OCI-LY7 (cell line): ENCODE measurements at regions not wholly inside any gene's neighbourhood (a gene's known extent, or its start where the extent isn't known, plus 50 kb on each side); places are given as distances from the start of the nearest gene placed in this dataset.

Experiments
- BruUV-seq: library from RNA; stranded (reverse); fragments of 400-500 nt; replicated peaks from 2 replicates; lab custom pipeline; 2021; lab: Mats Ljungman, UMichigan
- CTCF ChIA-PET: fragments of 300-600 bp; sonication (Branson Sonifier 250); formaldehyde crosslinking; loops from one replicate; lab custom pipeline; 2022; ENCODE audit warnings: antibody characterized with exemption; ENCODE audit not compliant: unreplicated experiment; lab: Charles Lee
- POLR2A ChIA-PET: fragments of 300-600 bp; sonication (Branson Sonifier 250); formaldehyde crosslinking; loops from one replicate; lab custom pipeline; 2022; ENCODE audit warnings: antibody characterized with exemption; lab: Charles Lee
- DNase-seq: peaks from one replicate; pipeline ENCODE4 v3.0.0-alpha.2; 2015; ENCODE audit warnings: low spot score
- H2AFZ ChIP-seq: fragments of 200-600 bp; sonication (generic), shearing (Covaris generic); 2 replicates; pipeline ENCODE4 v1.6.1; 2014; ENCODE audit warnings: mild to moderate bottlenecking, antibody characterized with exemption, low read length, moderate library complexity
- H3K27ac ChIP-seq: fragments of 200-600 bp; sonication (generic); 2 replicates; pipeline ENCODE4 v1.5.1; 2014; ENCODE audit warnings: mixed run types, low read depth, mild to moderate bottlenecking, moderate library complexity, low read length, inconsistent platforms; ENCODE audit not compliant: poor library complexity, severe bottlenecking
- H3K36me3 ChIP-seq: fragments of 200-600 bp; sonication (generic); 2 replicates; pipeline ENCODE4 v1.6.1; 2014; ENCODE audit warnings: mild to moderate bottlenecking, antibody characterized with exemption, low read length, moderate library complexity, mixed read lengths; ENCODE audit not compliant: insufficient read depth
- H3K4me1 ChIP-seq: fragments of 200-600 bp; sonication (generic); 2 replicates; pipeline ENCODE4 v1.5.1; 2014; ENCODE audit warnings: mild to moderate bottlenecking, low read length; ENCODE audit not compliant: insufficient read depth, poor library complexity, severe bottlenecking
- H3K4me2 ChIP-seq: fragments of 200-600 bp; sonication (generic); 2 replicates; pipeline ENCODE4 v1.6.1; 2014; ENCODE audit warnings: mild to moderate bottlenecking, low read length
- H3K4me3 ChIP-seq: fragments of 200-600 bp; sonication (generic); 2 replicates; pipeline ENCODE4 v1.5.1; 2014; ENCODE audit warnings: mild to moderate bottlenecking, low read depth, low read length; ENCODE audit not compliant: poor library complexity, severe bottlenecking
- H3K79me2 ChIP-seq: fragments of 200-600 bp; sonication (generic); 2 replicates; pipeline ENCODE4 v1.6.1; 2016; ENCODE audit warnings: low read depth, mild to moderate bottlenecking, low read length, moderate library complexity, mixed read lengths; ENCODE audit not compliant: insufficient read depth
- H3K9me2 ChIP-seq: fragments of 200-600 bp; sonication (generic); 2 replicates; pipeline ENCODE4 v1.6.1; 2016; ENCODE audit warnings: mild to moderate bottlenecking, low read length, mixed read lengths; ENCODE audit not compliant: insufficient read depth
- H3K9me3 ChIP-seq: fragments of 200-600 bp; sonication (generic); 2 replicates; pipeline ENCODE4 v1.6.1; 2014; ENCODE audit warnings: mild to moderate bottlenecking, mixed run types, low read length, mixed read lengths
- H4K20me1 ChIP-seq: fragments of 200-600 bp; sonication (generic); 2 replicates; pipeline ENCODE4 v1.6.1; 2014; ENCODE audit warnings: mild to moderate bottlenecking, antibody characterized with exemption, low read length, moderate library complexity, mixed read lengths; ENCODE audit not compliant: insufficient read depth
- EZH2phosphoT487 ChIP-seq: fragments of 200-600 bp; sonication (generic); IDR thresholded peaks from 2 replicates; pipeline ENCODE4 v1.6.1; 2018; ENCODE audit warnings: low read depth, borderline replicate concordance, mild to moderate bottlenecking, mixed run types, antibody characterized with exemption, low read length, moderate library complexity, mixed read lengths
- intact Hi-C: fragments of 100-400 bp; cut with micrococcal nuclease; formaldehyde crosslinking; loops from one replicate; pipeline ENCODE4 v1.10.0; 2022; ENCODE audit not compliant: unreplicated experiment
- TF ChIP-seq, protein P1 (sequence below): fragments of 200-600 bp; sonication (generic); conservative IDR thresholded peaks from 2 replicates; pipeline ENCODE4 v1.5.1; 2014; ENCODE audit warnings: mild to moderate bottlenecking, antibody characterized with exemption, low read length, moderate library complexity, mixed read lengths

DNA sequence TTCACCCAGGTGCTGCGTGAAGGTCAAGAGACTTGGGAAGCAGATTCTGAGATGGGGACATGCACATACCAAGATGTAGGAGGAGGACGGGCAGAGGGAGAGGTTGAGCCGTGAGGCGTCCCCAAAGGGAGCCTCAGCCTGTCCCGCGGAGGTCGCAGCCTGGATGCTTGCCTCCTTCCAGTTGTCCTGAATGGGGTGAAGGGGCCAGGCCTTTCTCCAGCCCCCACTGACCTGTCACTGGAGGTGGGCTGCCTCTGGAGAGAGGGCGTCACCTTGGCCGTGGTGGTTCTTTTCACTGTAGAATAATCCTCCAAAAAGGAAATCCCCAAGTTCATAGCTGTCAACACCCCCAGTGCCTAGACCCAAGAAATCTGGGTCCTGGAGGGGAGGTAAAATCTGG lies 283.0 kb upstream of the VSTM2A start:
- intact Hi-C loops: no loop called here
- H3K9me2 ChIP-seq: no peaks in the 10 kb centered on the region
- CTCF ChIA-PET: no interaction called here
- POLR2A ChIA-PET: no interaction called here
- H3K4me2 ChIP-seq: no peak overlapping the region
- no peaks in the 10 kb centered on the region for H3K36me3 ChIP-seq
- no peaks in the 10 kb centered on the region for H4K20me1 ChIP-seq
- H3K4me1 ChIP-seq: no peaks in the 10 kb centered on the region
- H3K9me3 ChIP-seq: no peaks in the 10 kb centered on the region
- no peak overlapping the region for H3K4me3 ChIP-seq
- no peak overlapping the region for H2AFZ ChIP-seq
- H3K27ac ChIP-seq: no peak overlapping the region
- H3K79me2 ChIP-seq: no peaks in the 10 kb centered on the region
- TF ChIP-seq, protein P1, sequence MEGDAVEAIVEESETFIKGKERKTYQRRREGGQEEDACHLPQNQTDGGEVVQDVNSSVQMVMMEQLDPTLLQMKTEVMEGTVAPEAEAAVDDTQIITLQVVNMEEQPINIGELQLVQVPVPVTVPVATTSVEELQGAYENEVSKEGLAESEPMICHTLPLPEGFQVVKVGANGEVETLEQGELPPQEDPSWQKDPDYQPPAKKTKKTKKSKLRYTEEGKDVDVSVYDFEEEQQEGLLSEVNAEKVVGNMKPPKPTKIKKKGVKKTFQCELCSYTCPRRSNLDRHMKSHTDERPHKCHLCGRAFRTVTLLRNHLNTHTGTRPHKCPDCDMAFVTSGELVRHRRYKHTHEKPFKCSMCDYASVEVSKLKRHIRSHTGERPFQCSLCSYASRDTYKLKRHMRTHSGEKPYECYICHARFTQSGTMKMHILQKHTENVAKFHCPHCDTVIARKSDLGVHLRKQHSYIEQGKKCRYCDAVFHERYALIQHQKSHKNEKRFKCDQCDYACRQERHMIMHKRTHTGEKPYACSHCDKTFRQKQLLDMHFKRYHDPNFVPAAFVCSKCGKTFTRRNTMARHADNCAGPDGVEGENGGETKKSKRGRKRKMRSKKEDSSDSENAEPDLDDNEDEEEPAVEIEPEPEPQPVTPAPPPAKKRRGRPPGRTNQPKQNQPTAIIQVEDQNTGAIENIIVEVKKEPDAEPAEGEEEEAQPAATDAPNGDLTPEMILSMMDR: no peak
- no peak for TF ChIP-seq EZH2phosphoT487
- no peak for DNase-seq
- no TSS peak for BruUV-seq

DNA sequence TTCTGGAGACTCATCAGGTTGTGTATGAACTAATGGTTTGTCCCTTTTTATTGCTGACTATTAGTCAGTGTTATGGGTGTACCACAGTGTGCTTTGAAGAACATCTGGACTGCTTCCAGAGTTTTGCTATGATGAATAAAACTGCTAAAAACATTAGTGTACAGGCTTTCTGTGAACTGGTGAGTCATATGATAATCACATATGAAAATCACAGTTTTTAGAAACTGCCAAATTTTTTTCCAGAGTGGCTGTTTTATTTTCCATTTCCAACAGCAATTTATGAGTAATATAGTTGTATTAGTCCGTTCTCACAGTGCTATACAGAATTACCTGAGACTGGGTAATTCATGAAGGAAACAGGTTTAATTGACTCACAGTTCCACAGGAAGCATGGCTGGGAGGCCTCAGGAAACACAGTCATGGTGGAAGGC lies 281.2 kb upstream of the VSTM2A start:
- H3K27ac ChIP-seq: no peak overlapping the region
- TF ChIP-seq, protein P1: no peak
- TF ChIP-seq EZH2phosphoT487: no peak
- POLR2A ChIA-PET: no interaction called here
- intact Hi-C loops: no loop called here
- no peaks in the 10 kb centered on the region for H3K9me3 ChIP-seq
- H4K20me1 ChIP-seq: no peaks in the 10 kb centered on the region
- no peaks in the 10 kb centered on the region for H3K4me1 ChIP-seq
- H3K4me3 ChIP-seq: no peak overlapping the region
- H3K36me3 ChIP-seq: no peaks in the 10 kb centered on the region
- H3K9me2 ChIP-seq: no peaks in the 10 kb centered on the region
- H2AFZ ChIP-seq: no peak overlapping the region
- no peaks in the 10 kb centered on the region for H3K79me2 ChIP-seq
- CTCF ChIA-PET: no interaction called here
- DNase-seq: no peak
- no peak overlapping the region for H3K4me2 ChIP-seq
- no TSS peak for BruUV-seq

DNA sequence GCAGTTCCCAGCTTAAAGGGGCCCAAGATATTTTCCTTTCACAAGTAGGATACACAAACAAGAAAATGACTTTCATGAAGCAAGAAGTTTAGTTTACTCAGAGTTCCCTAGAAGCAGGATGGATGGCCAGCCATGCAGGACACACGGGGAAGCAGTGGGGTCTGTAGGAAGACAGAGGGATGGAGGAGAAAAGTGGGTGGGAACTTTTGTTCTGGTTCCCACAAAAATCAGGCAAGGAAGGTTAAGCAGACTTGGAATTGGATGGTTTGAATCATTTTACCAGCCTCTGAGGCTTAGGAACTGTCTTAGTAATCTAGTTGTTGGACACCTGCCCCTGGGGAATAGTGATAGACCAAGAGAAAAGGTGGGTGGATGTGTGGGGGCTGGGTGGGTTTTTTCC lies 263.3 kb upstream of the VSTM2A start:
- DNase-seq: no peak
- Histone ChIP-seq H3K4me1 (no peaks in the 10 kb centered on the region), H3K9me2 (no peaks in the 10 kb centered on the region), H3K36me3 (no peaks in the 10 kb centered on the region), H2AFZ (no peak overlapping the region), H4K20me1 (no peaks in the 10 kb centered on the region), H3K9me3 (no peaks in the 10 kb centered on the region; the same call in 1 of the 2 replicates), H3K4me3 (no peak overlapping the region), H3K79me2 (no peaks in the 10 kb centered on the region), H3K4me2 (no peak overlapping the region), H3K27ac (no peak overlapping the region)
- no peak for TF ChIP-seq EZH2phosphoT487
- TF ChIP-seq, protein P1: no peak
- intact Hi-C loops: no loop called here
- ChIA-PET CTCF (no interaction called here), POLR2A (no interaction called here)
- BruUV-seq: no TSS peak
